ENCODE measurements at regions not wholly inside any gene's neighbourhood (a gene's known extent, or its start where the extent isn't known, plus 50 kb on each side); places are given as distances from the start of the nearest gene placed in this dataset.

DNA sequence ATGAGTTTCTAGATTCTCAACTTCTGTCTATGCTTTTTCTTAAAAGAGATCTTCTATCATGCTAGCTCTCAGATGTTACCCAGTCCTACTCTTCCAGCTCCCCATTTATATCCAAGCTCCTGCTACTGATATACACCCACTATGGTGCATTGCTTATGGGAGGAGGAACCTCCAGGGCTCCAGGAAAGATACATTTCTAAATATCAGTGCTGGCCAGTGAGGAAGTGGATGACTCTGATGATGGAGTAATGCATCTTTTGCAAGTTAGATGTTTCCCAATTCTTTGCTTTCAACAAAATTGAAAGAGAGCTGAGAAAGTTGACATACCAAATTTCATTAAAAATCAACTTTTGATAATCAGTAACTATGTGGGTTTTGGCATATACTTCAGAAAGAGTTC, 105.7 kb upstream of the RESF1 start:
- FAIRE-seq: no peak

DNA sequence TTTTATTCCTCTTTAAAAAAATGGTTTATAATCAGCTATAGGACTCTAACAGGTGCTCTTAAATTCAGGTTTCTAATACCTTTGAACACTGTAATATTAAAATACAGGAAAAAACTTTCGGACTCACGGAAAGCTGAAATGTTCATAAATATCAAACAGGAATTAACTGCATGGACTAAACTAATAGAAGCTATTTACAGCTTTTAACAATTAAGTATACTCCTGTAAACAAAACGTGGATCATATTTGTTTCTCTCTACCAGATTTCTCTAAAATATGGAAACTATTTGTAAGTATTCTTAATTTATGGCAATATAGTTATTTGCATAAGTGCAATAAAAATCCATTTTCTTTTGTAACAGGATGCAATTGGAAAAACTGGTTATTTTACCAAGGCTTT, 108.9 kb upstream of the RESF1 start:
- FAIRE-seq (no peak), DNase-seq (ENCODE audit: low read depth, low spot score) (no peak)
- Histone ChIP-seq H3K9ac (ENCODE audit: control insufficient read depth, extremely low read depth, insufficient read depth, low read length) (no peak overlapping the region), H3K9me3 (ENCODE audit: control insufficient read depth, low read depth, low read length) (peaks cover 6% of the 10 kb centered on the region), H3K4me3 (ENCODE audit: control insufficient read depth in 2 of 3, extremely low read depth in 1 of 3, insufficient read depth in 2 of 3, low read depth in 1 of 3, low read length in 3 of 3) (no peak overlapping the region), H3K79me2 (ENCODE audit: control insufficient read depth, insufficient read depth, low read length) (no peaks in the 10 kb centered on the region), H4K20me1 (ENCODE audit: control insufficient read depth, extremely low read depth, insufficient read depth, low read length) (no peaks in the 10 kb centered on the region), H3K4me2 (ENCODE audit: control insufficient read depth, extremely low read depth, insufficient read depth, low read depth, low read length) (no peak overlapping the region), H3K36me3 (ENCODE audit: control insufficient read depth in 2 of 2, extremely low read depth in 1 of 2, insufficient read depth in 2 of 2, low read length in 2 of 2) (no peaks in the 10 kb centered on the region), H3K4me1 (ENCODE audit: control insufficient read depth, extremely low read depth, insufficient read depth, low read length) (no peaks in the 10 kb centered on the region), H3K9me1 (ENCODE audit: control insufficient read depth, extremely low read depth, insufficient read depth, low read length) (no peaks in the 10 kb centered on the region), H3K27ac (ENCODE audit: control insufficient read depth, insufficient read depth, low read length) (no peak overlapping the region), H2AFZ (ENCODE audit: control insufficient read depth, low read length) (no peak overlapping the region), H3K27me3 (ENCODE audit: control insufficient read depth, extremely low read depth, insufficient read depth, low read length) (no peaks in the 10 kb centered on the region)
- dilution Hi-C loops (cut with MboI; ENCODE audit: extremely low pct_ligation_motif_present, low sequenced_read_pairs): no loop called here
- TF ChIP-seq, protein P1, sequence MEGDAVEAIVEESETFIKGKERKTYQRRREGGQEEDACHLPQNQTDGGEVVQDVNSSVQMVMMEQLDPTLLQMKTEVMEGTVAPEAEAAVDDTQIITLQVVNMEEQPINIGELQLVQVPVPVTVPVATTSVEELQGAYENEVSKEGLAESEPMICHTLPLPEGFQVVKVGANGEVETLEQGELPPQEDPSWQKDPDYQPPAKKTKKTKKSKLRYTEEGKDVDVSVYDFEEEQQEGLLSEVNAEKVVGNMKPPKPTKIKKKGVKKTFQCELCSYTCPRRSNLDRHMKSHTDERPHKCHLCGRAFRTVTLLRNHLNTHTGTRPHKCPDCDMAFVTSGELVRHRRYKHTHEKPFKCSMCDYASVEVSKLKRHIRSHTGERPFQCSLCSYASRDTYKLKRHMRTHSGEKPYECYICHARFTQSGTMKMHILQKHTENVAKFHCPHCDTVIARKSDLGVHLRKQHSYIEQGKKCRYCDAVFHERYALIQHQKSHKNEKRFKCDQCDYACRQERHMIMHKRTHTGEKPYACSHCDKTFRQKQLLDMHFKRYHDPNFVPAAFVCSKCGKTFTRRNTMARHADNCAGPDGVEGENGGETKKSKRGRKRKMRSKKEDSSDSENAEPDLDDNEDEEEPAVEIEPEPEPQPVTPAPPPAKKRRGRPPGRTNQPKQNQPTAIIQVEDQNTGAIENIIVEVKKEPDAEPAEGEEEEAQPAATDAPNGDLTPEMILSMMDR (optimal IDR thresholded peaks at IDR 0.05 in 1 of 3, IDR thresholded peaks at IDR 0.05 in 1 of 3, conservative IDR thresholded peaks at IDR 0.05 in 1 of 3; ENCODE audit: extremely low read depth in 1 of 3, insufficient read depth in 2 of 3, low read length in 3 of 3): no peak
- TF ChIP-seq EZH2 (IDR thresholded peaks at IDR 0.05; ENCODE audit: low read length): no peak

More for the DNA sequence above, 105.7 kb upstream of the RESF1 start:
- no peaks in the 10 kb centered on the region for H3K9me1 ChIP-seq (ENCODE audit: control insufficient read depth, extremely low read depth, insufficient read depth, low read length)
- no peak overlapping the region for H3K4me2 ChIP-seq (ENCODE audit: control insufficient read depth, extremely low read depth, insufficient read depth, low read depth, low read length)
- no peaks in the 10 kb centered on the region for H3K36me3 ChIP-seq (ENCODE audit: control insufficient read depth in 2 of 2, extremely low read depth in 1 of 2, insufficient read depth in 2 of 2, low read length in 2 of 2)
- H3K4me3 ChIP-seq (ENCODE audit: control insufficient read depth in 2 of 3, extremely low read depth in 1 of 3, insufficient read depth in 2 of 3, low read depth in 1 of 3, low read length in 3 of 3): no peak overlapping the region
- DNase-seq (ENCODE audit: low read depth, low spot score): no peak
- H3K4me1 ChIP-seq (ENCODE audit: control insufficient read depth, extremely low read depth, insufficient read depth, low read length): no peaks in the 10 kb centered on the region
- dilution Hi-C loops (cut with MboI; ENCODE audit: extremely low pct_ligation_motif_present, low sequenced_read_pairs): no loop called here
- H3K9me3 ChIP-seq (ENCODE audit: control insufficient read depth, low read depth, low read length): peaks cover 4% of the 10 kb centered on the region
- H2AFZ ChIP-seq (ENCODE audit: control insufficient read depth, low read length): no peak overlapping the region
- no peaks in the 10 kb centered on the region for H3K27me3 ChIP-seq (ENCODE audit: control insufficient read depth, extremely low read depth, insufficient read depth, low read length)
- H4K20me1 ChIP-seq (ENCODE audit: control insufficient read depth, extremely low read depth, insufficient read depth, low read length): no peaks in the 10 kb centered on the region
- H3K27ac ChIP-seq (ENCODE audit: control insufficient read depth, insufficient read depth, low read length): no peak overlapping the region
- no peaks in the 10 kb centered on the region for H3K79me2 ChIP-seq (ENCODE audit: control insufficient read depth, insufficient read depth, low read length)
- no peak overlapping the region for H3K9ac ChIP-seq (ENCODE audit: control insufficient read depth, extremely low read depth, insufficient read depth, low read length)
- TF ChIP-seq, protein P1 (optimal IDR thresholded peaks at IDR 0.05 in 1 of 3, IDR thresholded peaks at IDR 0.05 in 1 of 3, conservative IDR thresholded peaks at IDR 0.05 in 1 of 3; ENCODE audit: extremely low read depth in 1 of 3, insufficient read depth in 2 of 3, low read length in 3 of 3): no peak

All from keratinocyte (primary cell).